Nephron progenitor cell (in vitro differentiated cells): ENCODE measurements at regions not wholly inside any gene's neighbourhood (a gene's known extent, or its start where the extent isn't known, plus 50 kb on each side); places are given as distances from the start of the nearest gene placed in this dataset.
"Not testable (repeated sequence)": the region's sequence is repeated elsewhere in the genome, so short reads cannot be mapped to it uniquely, and the experiment has no call there.

ENCODE experiments used
- DNase-seq: peaks from one replicate; pipeline ENCODE4 v3.0.0; 2021
- H3K27ac Mint-ChIP-seq: 2 replicates; pipeline ENCODE4 v1.8.0; 2021; ENCODE audit warnings: mild to moderate bottlenecking, moderate library complexity, mixed read lengths
- H3K27me3 Mint-ChIP-seq: 2 replicates; pipeline ENCODE4 v1.8.0; 2021; ENCODE audit warnings: mild to moderate bottlenecking, low read depth, mixed read lengths; ENCODE audit not compliant: poor library complexity
- H3K36me3 Mint-ChIP-seq: 2 replicates; pipeline ENCODE4 v1.8.0; 2021; ENCODE audit warnings: low read depth, mixed read lengths
- H3K4me1 Mint-ChIP-seq: 2 replicates; pipeline ENCODE4 v1.8.0; 2021; ENCODE audit warnings: mixed read lengths
- H3K4me3 Mint-ChIP-seq: 2 replicates; pipeline ENCODE4 v1.8.0; 2021; ENCODE audit warnings: mild to moderate bottlenecking, moderate library complexity, mixed read lengths
- H3K9me3 Mint-ChIP-seq: 2 replicates; pipeline ENCODE4 v1.8.0; 2021; ENCODE audit warnings: mild to moderate bottlenecking, moderate library complexity, mixed read lengths
- CTCF ChIP-seq: fragments of 200-600 bp; sonication (generic); IDR thresholded peaks from 2 replicates; pipeline ENCODE4 v1.5.0; 2021; ENCODE audit warnings: antibody characterized with exemption

GRCh38 chr5:92329759-92330158, 946.6 kb upstream of the ARRDC3 start:
- H3K4me1 Mint-ChIP-seq: no peaks in the 10 kb centered on the region
- H3K4me3 Mint-ChIP-seq: no peak overlapping the region

GRCh38 chr5:92328584-92329259, 945.6 kb upstream of the ARRDC3 start:
- Mint-ChIP-seq H3K4me3 (no peak overlapping the region), H3K36me3 (no peaks in the 10 kb centered on the region), H3K9me3 (no peaks in the 10 kb centered on the region), H3K4me1 (no peaks in the 10 kb centered on the region), H3K27me3 (peaks cover 6% of the 10 kb centered on the region), H3K27ac (no peak overlapping the region)
- DNase-seq: no peak
- no peak for TF ChIP-seq CTCF

More at GRCh38 chr5:92329759-92330158, 946.6 kb upstream of the ARRDC3 start:
- H3K27me3 Mint-ChIP-seq: peaks cover 6% of the 10 kb centered on the region
- H3K36me3 Mint-ChIP-seq: no peaks in the 10 kb centered on the region
- H3K27ac Mint-ChIP-seq: no peak overlapping the region
- no peak for TF ChIP-seq CTCF
- no peak for DNase-seq
- H3K9me3 Mint-ChIP-seq: no peaks in the 10 kb centered on the region

- Mint-ChIP-seq H3K27me3 (peaks cover 18% of the 10 kb centered on the region), H3K9me3 (peaks cover 20% of the 10 kb centered on the region), H3K4me1 (peaks cover 8% of the 10 kb centered on the region), H3K27ac (no peak overlapping the region), H3K36me3 (no peaks in the 10 kb centered on the region), H3K4me3 (no peak overlapping the region)
- TF ChIP-seq CTCF: no peak
- no peak for DNase-seq
Observed at GRCh38 chr5:92320446-92320845, 937.3 kb upstream of the ARRDC3 start.

- peaks cover 3% of the 10 kb centered on the region for H3K27me3 Mint-ChIP-seq
- no peak for DNase-seq
- no peak overlapping the region for H3K4me3 Mint-ChIP-seq
- peak; percentile 28 for TF ChIP-seq CTCF
- H3K36me3 Mint-ChIP-seq: no peaks in the 10 kb centered on the region
- peak overlapping the region; percentile 26 for H3K27ac Mint-ChIP-seq
- peaks cover 9% of the 10 kb centered on the region for H3K4me1 Mint-ChIP-seq
- peaks cover 2% of the 10 kb centered on the region for H3K9me3 Mint-ChIP-seq
Observed at GRCh38 chr5:92313385-92313784, 930.3 kb upstream of the ARRDC3 start.

- no peaks in the 10 kb centered on the region for H3K9me3 Mint-ChIP-seq
- H3K4me1 Mint-ChIP-seq: peaks cover 10% of the 10 kb centered on the region
- H3K4me3 Mint-ChIP-seq: no peak overlapping the region
- no peaks in the 10 kb centered on the region for H3K36me3 Mint-ChIP-seq
- DNase-seq: no peak
- TF ChIP-seq CTCF: peak; percentile 54
- no peaks in the 10 kb centered on the region for H3K27me3 Mint-ChIP-seq
- no peak overlapping the region for H3K27ac Mint-ChIP-seq
Observed at GRCh38 chr5:92309336-92309991, 926.3 kb upstream of the ARRDC3 start.

- H3K36me3 Mint-ChIP-seq: no peaks in the 10 kb centered on the region
- no peak overlapping the region for H3K27ac Mint-ChIP-seq
- H3K27me3 Mint-ChIP-seq: no peaks in the 10 kb centered on the region
- no peak for TF ChIP-seq CTCF
- H3K9me3 Mint-ChIP-seq: no peaks in the 10 kb centered on the region
- DNase-seq: no peak
- H3K4me1 Mint-ChIP-seq: peaks cover 8% of the 10 kb centered on the region
- H3K4me3 Mint-ChIP-seq: no peak overlapping the region
Observed at GRCh38 chr5:92308679-92309078, 925.6 kb upstream of the ARRDC3 start.

GRCh38 chr5:92302356-92302755, 919.2 kb upstream of the ARRDC3 start:
- not testable (repeated sequence) for DNase-seq, H3K9me3 Mint-ChIP-seq, H3K27ac Mint-ChIP-seq, H3K4me1 Mint-ChIP-seq, H3K27me3 Mint-ChIP-seq, H3K36me3 Mint-ChIP-seq, H3K4me3 Mint-ChIP-seq
